ENCODE measurements at regions not wholly inside any gene's neighbourhood (a gene's known extent, or its start where the extent isn't known, plus 50 kb on each side); places are given as distances from the start of the nearest gene placed in this dataset.
"Not testable (repeated sequence)": the region's sequence is repeated elsewhere in the genome, so short reads cannot be mapped to it uniquely, and the experiment has no call there.

DNA sequence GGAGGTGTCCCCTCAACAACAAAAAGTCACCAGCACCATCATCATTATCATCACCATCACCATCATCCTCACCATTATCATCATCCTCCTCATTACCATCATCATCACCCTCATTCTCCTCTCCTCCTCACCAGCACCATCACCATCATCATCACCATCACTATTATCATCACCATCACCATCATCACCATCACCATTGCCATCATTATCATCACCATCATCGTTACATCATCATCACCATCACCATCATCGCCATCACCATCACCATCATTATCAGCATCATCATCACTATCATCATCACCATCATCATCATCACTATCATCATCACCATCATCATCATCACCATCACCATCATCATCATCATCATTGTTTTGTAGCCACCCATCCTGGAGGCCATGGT is 212.6 kb downstream of the MN1 start:
- no peak overlapping the region for H3K4me3 Mint-ChIP-seq
- DNase-seq = no peak
- H3K27me3 Mint-ChIP-seq = peaks cover 11% of the 10 kb centered on the region
- H3K36me3 Mint-ChIP-seq (ENCODE audit: low read depth) = no peaks in the 10 kb centered on the region
- H3K4me1 Mint-ChIP-seq (ENCODE audit: low read depth) = no peaks in the 10 kb centered on the region
- no peaks in the 10 kb centered on the region for H3K9me3 Mint-ChIP-seq
- no peak overlapping the region for H3K27ac Mint-ChIP-seq

- Mint-ChIP-seq H3K36me3 (ENCODE audit: low read depth) (no peaks in the 10 kb centered on the region), H3K4me3 (no peak overlapping the region), H3K4me1 (ENCODE audit: low read depth) (no peaks in the 10 kb centered on the region), H3K9me3 (no peaks in the 10 kb centered on the region), H3K27ac (no peak overlapping the region), H3K27me3 (peaks cover 11% of the 10 kb centered on the region)
- DNase-seq = no peak
Observed at GRCh38 chr22:27591060-27591459, 210.5 kb downstream of the MN1 start.

GRCh38 chr22:27593378-27593777 is 208.2 kb downstream of the MN1 start:
- no peak for DNase-seq
- H3K9me3 Mint-ChIP-seq = no peaks in the 10 kb centered on the region
- no peaks in the 10 kb centered on the region for H3K36me3 Mint-ChIP-seq (ENCODE audit: low read depth)
- H3K4me3 Mint-ChIP-seq = no peak overlapping the region
- H3K27ac Mint-ChIP-seq = no peak overlapping the region
- H3K27me3 Mint-ChIP-seq = peaks cover 9% of the 10 kb centered on the region
- no peaks in the 10 kb centered on the region for H3K4me1 Mint-ChIP-seq (ENCODE audit: low read depth)

DNA sequence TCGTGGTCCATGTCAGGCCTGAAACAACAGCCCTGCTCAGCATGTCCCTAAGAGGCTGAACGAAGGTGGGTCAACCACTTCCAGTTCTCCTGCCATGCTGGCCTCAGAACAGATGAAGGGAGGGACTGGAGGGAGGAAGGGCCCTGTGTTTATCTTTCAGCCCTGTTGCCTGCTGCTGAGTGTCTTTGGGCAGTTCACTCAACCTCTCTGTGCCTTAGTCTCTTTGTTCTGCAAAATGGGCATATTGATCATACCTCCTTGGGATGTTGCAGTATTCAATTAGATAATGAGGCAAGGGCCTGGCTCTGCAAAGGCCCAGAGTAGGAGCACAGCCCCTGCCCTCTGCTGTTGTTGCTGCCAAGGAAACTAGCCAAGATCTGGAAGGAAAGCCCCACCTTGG is 207.5 kb downstream of the MN1 start:
- Mint-ChIP-seq H3K27ac (no peak overlapping the region), H3K27me3 (peaks cover 9% of the 10 kb centered on the region), H3K36me3 (ENCODE audit: low read depth) (no peaks in the 10 kb centered on the region), H3K9me3 (no peaks in the 10 kb centered on the region), H3K4me1 (ENCODE audit: low read depth) (no peaks in the 10 kb centered on the region), H3K4me3 (no peak overlapping the region)
- no peak for DNase-seq

DNA sequence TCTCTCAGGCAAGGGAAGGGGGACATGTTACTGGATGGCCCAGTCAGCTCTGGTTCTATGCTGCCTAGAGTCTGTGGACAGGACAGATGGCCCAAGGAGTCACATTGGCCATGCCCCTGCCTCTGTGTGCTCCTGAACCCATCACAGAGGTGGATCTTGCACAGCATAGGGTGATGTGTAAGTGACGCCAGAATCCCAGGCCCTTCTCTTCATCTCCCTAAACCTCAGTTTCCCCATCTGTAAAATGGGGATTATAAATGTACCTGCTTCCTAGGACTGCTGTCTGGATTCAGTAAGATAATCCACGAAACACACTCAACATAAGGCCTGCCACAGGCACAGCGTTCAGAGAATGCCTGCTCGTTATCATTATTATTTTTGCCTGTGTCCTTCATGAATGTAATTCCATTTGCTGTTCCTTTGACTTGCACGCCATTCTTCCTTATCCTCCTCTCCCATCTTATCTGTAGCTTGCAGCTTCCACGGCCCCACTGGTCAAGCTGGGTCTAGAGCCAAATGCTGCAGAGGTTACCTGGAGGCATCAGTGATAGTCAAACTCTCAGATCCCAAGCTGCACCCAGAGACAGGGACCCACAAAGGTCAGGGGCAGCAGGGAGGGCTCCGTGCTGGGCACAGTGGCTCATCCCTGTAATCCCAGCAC is 207.0 kb downstream of the MN1 start:
- H3K36me3 Mint-ChIP-seq (ENCODE audit: low read depth) = no peaks in the 10 kb centered on the region
- H3K27me3 Mint-ChIP-seq = peaks cover 9% of the 10 kb centered on the region
- no peaks in the 10 kb centered on the region for H3K4me1 Mint-ChIP-seq (ENCODE audit: low read depth)
- no peak overlapping the region for H3K4me3 Mint-ChIP-seq
- H3K9me3 Mint-ChIP-seq = no peaks in the 10 kb centered on the region
- H3K27ac Mint-ChIP-seq = no peak overlapping the region
- DNase-seq = no peak

GRCh38 chr22:27596133-27596870 is 205.3 kb downstream of the MN1 start:
- Mint-ChIP-seq H3K27me3 (peaks cover 9% of the 10 kb centered on the region), H3K36me3 (ENCODE audit: low read depth) (no peaks in the 10 kb centered on the region), H3K27ac (no peak overlapping the region), H3K9me3 (no peaks in the 10 kb centered on the region), H3K4me3 (no peak overlapping the region), H3K4me1 (ENCODE audit: low read depth) (no peaks in the 10 kb centered on the region)
- DNase-seq = no peak

DNA sequence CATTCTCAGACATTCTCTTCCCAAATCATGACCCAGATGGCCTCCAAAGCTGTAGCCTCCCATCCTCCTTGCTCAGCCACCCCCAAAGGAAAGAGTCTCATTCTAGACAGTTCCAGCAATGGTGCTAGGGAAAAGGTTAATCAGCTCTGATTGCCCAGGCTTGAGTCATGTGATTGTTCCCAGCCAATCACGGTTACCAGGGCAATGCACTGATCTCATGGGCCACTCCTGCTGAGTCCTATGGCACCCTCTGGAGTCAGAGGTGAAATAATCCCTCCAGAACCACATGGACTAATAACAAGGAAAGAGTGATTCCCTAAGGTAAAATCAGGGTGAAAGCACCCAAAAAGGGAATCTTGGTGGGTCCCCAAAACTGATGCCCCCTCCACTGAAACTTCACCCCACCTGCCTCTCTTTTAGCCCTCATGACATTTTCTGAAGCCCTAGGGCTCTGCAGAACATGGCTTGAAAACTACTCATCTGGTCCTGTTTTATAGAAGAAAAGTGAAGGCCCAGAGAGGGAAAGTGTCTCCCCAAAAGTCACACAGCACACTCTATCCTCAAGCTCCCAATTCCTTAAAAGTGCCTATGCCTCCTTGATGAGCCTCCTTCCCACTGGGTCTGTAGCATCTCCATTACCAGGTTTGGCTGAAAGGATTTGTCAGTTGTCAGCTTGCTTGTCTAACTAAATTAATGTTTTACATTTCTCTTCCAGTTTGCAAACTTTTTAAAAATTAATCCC is 203.7 kb downstream of the MN1 start:
- H3K4me3 Mint-ChIP-seq = no peak overlapping the region
- no peaks in the 10 kb centered on the region for H3K36me3 Mint-ChIP-seq (ENCODE audit: low read depth)
- H3K27ac Mint-ChIP-seq = no peak overlapping the region
- H3K4me1 Mint-ChIP-seq (ENCODE audit: low read depth) = no peaks in the 10 kb centered on the region
- no peaks in the 10 kb centered on the region for H3K9me3 Mint-ChIP-seq
- peaks cover 14% of the 10 kb centered on the region for H3K27me3 Mint-ChIP-seq
- DNase-seq = no peak

DNA sequence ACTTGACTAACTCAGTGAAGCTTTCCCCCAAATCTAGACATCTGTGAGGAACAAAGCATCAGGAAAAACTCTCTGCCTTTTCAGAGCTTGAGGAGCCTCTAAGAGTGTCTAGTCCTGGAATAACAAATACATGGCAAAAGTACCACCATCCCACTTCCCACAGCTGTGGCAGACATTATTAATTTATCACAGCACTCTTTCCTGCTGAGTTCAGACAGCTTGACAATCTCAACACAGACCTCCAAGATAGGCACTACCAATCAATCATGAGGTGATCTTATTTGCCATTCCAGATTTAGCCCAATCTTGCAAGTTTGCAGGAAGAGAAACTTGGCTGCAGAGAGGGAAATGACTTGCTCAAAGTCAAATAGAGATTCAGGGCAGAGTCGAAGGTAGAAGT is 202.8 kb downstream of the MN1 start:
- Mint-ChIP-seq H3K9me3 (no peaks in the 10 kb centered on the region), H3K4me3 (no peak overlapping the region), H3K4me1 (ENCODE audit: low read depth) (no peaks in the 10 kb centered on the region), H3K27ac (no peak overlapping the region), H3K36me3 (ENCODE audit: low read depth) (no peaks in the 10 kb centered on the region), H3K27me3 (peaks cover 15% of the 10 kb centered on the region)
- no peak for DNase-seq

- no peak overlapping the region for H3K27ac Mint-ChIP-seq
- no peak overlapping the region for H3K4me3 Mint-ChIP-seq
- H3K9me3 Mint-ChIP-seq = no peaks in the 10 kb centered on the region
- H3K36me3 Mint-ChIP-seq (ENCODE audit: low read depth) = no peaks in the 10 kb centered on the region
- no peaks in the 10 kb centered on the region for H3K4me1 Mint-ChIP-seq (ENCODE audit: low read depth)
- peaks cover 18% of the 10 kb centered on the region for H3K27me3 Mint-ChIP-seq
- no peak for DNase-seq
Observed at GRCh38 chr22:27601195-27601594, 200.4 kb downstream of the MN1 start.

GRCh38 chr22:27602390-27602789 is 199.2 kb downstream of the MN1 start:
- Mint-ChIP-seq H3K4me3 (no peak overlapping the region), H3K27ac (no peak overlapping the region), H3K4me1 (ENCODE audit: low read depth) (no peaks in the 10 kb centered on the region)

GRCh38 chr22:27603111-27603799 is 198.3 kb downstream of the MN1 start:
- Mint-ChIP-seq H3K27me3 (peaks cover 13% of the 10 kb centered on the region), H3K9me3 (no peaks in the 10 kb centered on the region), H3K27ac (no peak overlapping the region), H3K4me1 (ENCODE audit: low read depth) (no peaks in the 10 kb centered on the region), H3K36me3 (ENCODE audit: low read depth) (no peaks in the 10 kb centered on the region), H3K4me3 (no peak overlapping the region)
- no peak for DNase-seq

More at GRCh38 chr22:27602390-27602789, 199.2 kb downstream of the MN1 start:
- no peak for DNase-seq
- Mint-ChIP-seq H3K27me3 (peaks cover 18% of the 10 kb centered on the region), H3K9me3 (no peaks in the 10 kb centered on the region), H3K36me3 (ENCODE audit: low read depth) (no peaks in the 10 kb centered on the region)

- peaks cover 16% of the 10 kb centered on the region for H3K27me3 Mint-ChIP-seq
- H3K4me1 Mint-ChIP-seq (ENCODE audit: low read depth) = no peaks in the 10 kb centered on the region
- no peak for DNase-seq
- H3K27ac Mint-ChIP-seq = no peak overlapping the region
- no peak overlapping the region for H3K4me3 Mint-ChIP-seq
- no peaks in the 10 kb centered on the region for H3K9me3 Mint-ChIP-seq
- no peaks in the 10 kb centered on the region for H3K36me3 Mint-ChIP-seq (ENCODE audit: low read depth)
Observed at GRCh38 chr22:27603800-27604144, 197.8 kb downstream of the MN1 start.

GRCh38 chr22:27605390-27605789 is 196.2 kb downstream of the MN1 start:
- DNase-seq = no peak

GRCh38 chr22:27607750-27608149 is 193.8 kb downstream of the MN1 start:
- H3K27ac Mint-ChIP-seq; DNase-seq; H3K36me3 Mint-ChIP-seq (ENCODE audit: low read depth); H3K4me1 Mint-ChIP-seq (ENCODE audit: low read depth); H3K4me3 Mint-ChIP-seq; H3K9me3 Mint-ChIP-seq: not testable (repeated sequence)
- H3K27me3 Mint-ChIP-seq = peaks cover 24% of the 10 kb centered on the region

More at GRCh38 chr22:27605390-27605789, 196.2 kb downstream of the MN1 start:
- H3K4me1 Mint-ChIP-seq (ENCODE audit: low read depth) = no peaks in the 10 kb centered on the region
- H3K27ac Mint-ChIP-seq = no peak overlapping the region
- H3K27me3 Mint-ChIP-seq = peaks cover 16% of the 10 kb centered on the region
- no peak overlapping the region for H3K4me3 Mint-ChIP-seq
- no peaks in the 10 kb centered on the region for H3K36me3 Mint-ChIP-seq (ENCODE audit: low read depth)
- no peaks in the 10 kb centered on the region for H3K9me3 Mint-ChIP-seq
